ENCODE measurements at regions not wholly inside any gene's neighbourhood (a gene's known extent, or its start where the extent isn't known, plus 50 kb on each side); places are given as distances from the start of the nearest gene placed in this dataset.

DNA sequence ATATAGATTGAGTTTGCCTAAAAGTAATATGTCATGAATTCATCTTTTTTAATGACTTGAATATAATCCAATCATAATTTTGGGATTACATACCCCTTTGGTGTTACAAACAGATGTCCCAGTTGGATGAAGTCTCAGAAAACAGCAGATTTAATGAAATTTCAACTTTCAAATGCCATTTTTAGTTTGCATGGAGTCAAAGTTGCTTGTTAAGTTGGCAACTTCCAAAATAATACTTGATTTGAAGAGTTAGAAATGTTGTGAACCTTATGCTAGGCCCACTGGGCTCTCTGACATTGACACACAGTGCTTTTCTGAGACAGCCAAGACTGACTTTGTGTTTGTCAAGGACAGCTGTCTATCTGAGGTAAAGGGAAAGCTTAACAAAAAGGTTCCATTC lies 248.1 kb downstream of the KIF20B start:
- H3K4me3 Mint-ChIP-seq: no peak overlapping the region
- no peaks in the 10 kb centered on the region for H3K9me3 Mint-ChIP-seq
- ATAC-seq (no peak), DNase-seq (no peak)
- no peaks in the 10 kb centered on the region for H3K36me3 Mint-ChIP-seq (ENCODE audit: low read depth)
- no peak overlapping the region for H3K27ac Mint-ChIP-seq
- H3K27me3 Mint-ChIP-seq: no peaks in the 10 kb centered on the region
- H3K4me1 Mint-ChIP-seq: peaks cover 7% of the 10 kb centered on the region

DNA sequence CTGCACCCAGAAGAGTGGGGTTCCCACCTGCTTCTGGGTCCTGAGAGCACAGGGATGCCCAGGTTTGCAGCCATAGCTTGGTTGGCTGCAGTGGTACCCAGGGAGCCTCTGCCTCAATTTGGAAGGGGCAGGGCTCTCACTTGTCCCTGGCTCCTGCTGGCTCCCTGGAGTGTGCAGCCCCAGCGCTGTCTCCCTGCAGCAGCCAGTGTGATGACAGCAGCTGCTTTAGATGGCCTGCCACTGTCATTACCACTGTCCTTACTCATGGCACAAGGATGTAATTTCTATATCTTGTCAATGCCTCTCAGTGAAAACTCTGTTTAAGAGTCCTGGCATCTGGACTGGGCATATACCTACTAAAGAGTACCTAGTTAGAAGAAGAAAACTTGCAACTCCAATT lies 250.9 kb downstream of the KIF20B start:
- H3K4me3 Mint-ChIP-seq: no peak overlapping the region
- H3K27ac Mint-ChIP-seq: no peak overlapping the region
- no peak for DNase-seq
- H3K27me3 Mint-ChIP-seq: no peaks in the 10 kb centered on the region
- H3K9me3 Mint-ChIP-seq: no peaks in the 10 kb centered on the region
- no peaks in the 10 kb centered on the region for H3K36me3 Mint-ChIP-seq (ENCODE audit: low read depth)
- no peaks in the 10 kb centered on the region for H3K4me1 Mint-ChIP-seq
- no peak for ATAC-seq

DNA sequence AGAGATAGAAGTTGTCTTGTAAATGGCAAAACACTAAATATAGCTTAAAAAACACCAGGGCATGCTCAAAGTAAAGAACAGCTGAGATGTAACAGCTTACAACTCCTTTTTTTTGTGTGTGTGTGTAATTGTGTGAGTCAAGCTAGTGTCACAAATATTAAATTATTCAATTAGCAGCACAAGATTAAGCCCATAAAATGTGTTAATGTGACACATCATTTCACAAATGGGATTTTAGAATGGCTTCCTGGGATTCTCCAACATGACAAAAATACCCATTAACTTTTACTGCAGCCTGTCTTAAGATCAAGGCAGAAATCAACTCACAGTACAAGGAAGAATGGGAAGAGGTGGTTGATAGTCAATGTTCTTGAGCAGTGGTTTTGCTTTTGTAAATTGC lies 251.4 kb downstream of the KIF20B start:
- Mint-ChIP-seq H3K9me3 (no peaks in the 10 kb centered on the region), H3K27me3 (no peaks in the 10 kb centered on the region), H3K4me1 (no peaks in the 10 kb centered on the region), H3K27ac (no peak overlapping the region), H3K36me3 (ENCODE audit: low read depth) (no peaks in the 10 kb centered on the region), H3K4me3 (no peak overlapping the region)
- DNase-seq (no peak), ATAC-seq (no peak)

DNA sequence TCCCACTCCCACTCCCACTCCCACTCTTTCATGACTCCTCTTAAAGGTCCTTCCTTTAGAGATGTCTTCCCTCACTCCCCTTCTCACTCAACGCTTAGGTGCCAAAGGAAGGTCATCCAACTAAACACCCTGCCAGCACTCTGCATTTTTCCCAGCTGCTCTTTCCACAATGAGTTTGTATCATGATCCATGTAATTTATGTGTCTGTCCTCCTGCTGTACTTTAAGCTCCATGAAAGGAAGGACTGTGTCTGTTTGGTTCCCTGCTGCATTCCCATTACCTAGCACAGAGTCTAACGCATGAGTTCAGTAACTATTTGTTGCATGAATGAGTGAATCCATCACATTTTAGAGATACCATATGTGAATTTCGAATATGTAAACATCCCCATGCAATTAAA lies 252.7 kb downstream of the KIF20B start:
- no peak for ATAC-seq

DNA sequence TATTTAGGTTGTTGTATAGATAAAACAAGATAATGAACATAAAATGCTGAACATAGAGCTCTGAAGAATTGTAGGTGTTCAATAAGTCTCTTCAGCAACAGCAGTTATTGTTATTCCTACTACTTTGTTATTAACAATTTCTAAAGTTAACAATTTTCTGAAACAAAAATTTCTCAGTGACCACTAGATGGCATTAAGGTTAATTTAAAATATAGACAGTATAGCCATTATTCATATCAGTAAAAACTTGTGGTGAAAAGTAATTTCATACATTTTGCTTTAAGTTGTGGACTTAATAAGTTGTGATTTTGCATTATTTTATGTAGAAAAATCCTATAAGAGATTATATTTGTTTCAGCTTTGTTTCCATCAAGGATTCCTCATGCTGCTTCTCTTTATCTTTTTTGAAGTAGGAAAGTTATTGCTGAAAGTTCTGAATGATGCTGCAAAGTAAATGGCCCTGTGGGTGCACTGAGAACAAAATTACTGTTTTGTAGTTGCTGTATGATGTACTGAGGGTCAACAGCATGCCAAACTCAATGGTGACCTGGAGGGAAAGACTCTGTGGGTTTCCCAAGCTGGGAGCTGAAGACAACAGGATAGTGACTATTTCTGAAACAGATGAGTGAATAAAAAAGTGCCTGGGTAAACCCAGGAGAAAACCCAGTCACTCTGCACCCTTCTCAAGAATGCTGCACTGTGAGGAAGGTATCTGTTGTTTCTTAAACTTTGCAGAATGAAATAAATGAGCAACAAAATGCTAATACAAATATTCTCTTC lies 253.6 kb downstream of the KIF20B start:
- DNase-seq (no peak), ATAC-seq (no peak)
- no peak overlapping the region for H3K4me3 Mint-ChIP-seq

More for the DNA sequence above, 252.7 kb downstream of the KIF20B start:
- no peaks in the 10 kb centered on the region for H3K9me3 Mint-ChIP-seq
- no peaks in the 10 kb centered on the region for H3K36me3 Mint-ChIP-seq (ENCODE audit: low read depth)
- H3K27me3 Mint-ChIP-seq: no peaks in the 10 kb centered on the region
- H3K4me1 Mint-ChIP-seq: no peaks in the 10 kb centered on the region
- H3K27ac Mint-ChIP-seq: no peak overlapping the region
- H3K4me3 Mint-ChIP-seq: no peak overlapping the region
- no peak for DNase-seq

DNA sequence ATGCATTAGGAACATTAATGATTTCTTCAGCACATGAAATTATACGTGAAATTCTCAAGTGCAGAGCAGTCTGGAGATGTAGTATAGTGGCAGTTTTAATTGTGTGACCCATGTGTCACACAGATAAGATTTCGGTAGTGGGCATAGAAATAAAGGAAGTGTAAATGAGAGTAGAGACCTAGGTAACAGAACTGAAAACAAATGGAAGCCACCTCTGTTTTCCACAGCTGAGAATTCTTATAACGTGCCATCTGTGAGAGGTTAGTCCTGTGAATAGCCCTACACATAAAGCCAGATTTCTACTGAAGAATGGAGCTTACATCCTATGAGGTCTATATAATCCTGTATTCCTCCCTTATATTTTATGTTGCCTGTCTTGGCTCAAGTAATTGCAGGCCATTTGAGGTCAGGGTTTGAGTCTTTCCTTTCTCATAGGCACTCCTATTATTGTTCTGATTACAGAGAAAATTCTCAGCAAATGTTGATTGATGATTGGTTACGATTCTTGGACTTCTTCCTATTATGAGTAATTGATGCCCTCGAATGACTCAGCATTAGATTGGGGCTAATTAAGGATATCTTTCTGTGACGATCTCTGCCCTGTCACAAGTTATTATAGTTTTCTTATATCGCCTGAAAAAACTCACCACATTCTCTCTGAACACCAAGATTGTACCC lies 258.2 kb downstream of the KIF20B start:
- Mint-ChIP-seq H3K27me3 (peaks cover 5% of the 10 kb centered on the region), H3K4me3 (no peak overlapping the region), H3K27ac (no peak overlapping the region), H3K9me3 (no peaks in the 10 kb centered on the region), H3K36me3 (ENCODE audit: low read depth) (no peaks in the 10 kb centered on the region), H3K4me1 (no peaks in the 10 kb centered on the region)
- ATAC-seq: no peak
- DNase-seq: no peak

More for the DNA sequence above, 253.6 kb downstream of the KIF20B start:
- H3K36me3 Mint-ChIP-seq (ENCODE audit: low read depth): no peaks in the 10 kb centered on the region
- no peaks in the 10 kb centered on the region for H3K4me1 Mint-ChIP-seq
- H3K9me3 Mint-ChIP-seq: no peaks in the 10 kb centered on the region
- no peak overlapping the region for H3K27ac Mint-ChIP-seq
- H3K27me3 Mint-ChIP-seq: no peaks in the 10 kb centered on the region

DNA sequence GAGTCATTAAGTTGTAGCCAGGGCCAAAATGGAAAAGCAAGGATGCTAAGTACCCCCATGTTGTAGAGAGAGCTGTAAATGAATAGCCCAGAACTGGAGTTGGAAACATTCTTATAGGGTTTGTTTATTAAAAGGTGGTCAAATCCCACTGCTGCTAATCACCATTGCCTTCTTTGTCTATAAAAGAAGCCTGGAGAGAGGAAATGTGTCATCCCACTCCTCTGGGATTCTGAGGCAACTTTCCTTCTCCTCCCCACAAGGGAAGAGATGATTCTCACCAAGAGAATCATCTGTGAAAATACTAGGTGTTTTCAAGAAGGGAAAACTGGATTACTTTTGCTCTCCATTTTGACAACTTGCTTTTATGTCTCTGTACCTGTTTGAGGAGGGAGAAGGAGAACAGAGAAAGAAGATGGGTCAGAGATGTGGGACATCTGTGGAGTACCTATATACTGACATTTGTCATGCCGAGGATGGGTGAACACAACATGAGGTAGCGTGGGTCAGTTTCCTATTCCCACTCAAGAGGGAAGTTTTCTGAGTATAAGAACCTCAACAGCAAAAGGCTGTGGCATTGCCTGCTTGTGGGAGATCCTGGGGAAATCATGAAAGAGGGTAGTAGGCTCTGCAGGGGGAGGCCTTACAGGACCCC lies 262.2 kb downstream of the KIF20B start:
- Mint-ChIP-seq H3K36me3 (ENCODE audit: low read depth) (no peaks in the 10 kb centered on the region), H3K4me1 (no peaks in the 10 kb centered on the region), H3K27ac (no peak overlapping the region), H3K9me3 (no peaks in the 10 kb centered on the region), H3K27me3 (peaks cover 7% of the 10 kb centered on the region), H3K4me3 (no peak overlapping the region)
- DNase-seq (no peak), ATAC-seq (no peak)

DNA sequence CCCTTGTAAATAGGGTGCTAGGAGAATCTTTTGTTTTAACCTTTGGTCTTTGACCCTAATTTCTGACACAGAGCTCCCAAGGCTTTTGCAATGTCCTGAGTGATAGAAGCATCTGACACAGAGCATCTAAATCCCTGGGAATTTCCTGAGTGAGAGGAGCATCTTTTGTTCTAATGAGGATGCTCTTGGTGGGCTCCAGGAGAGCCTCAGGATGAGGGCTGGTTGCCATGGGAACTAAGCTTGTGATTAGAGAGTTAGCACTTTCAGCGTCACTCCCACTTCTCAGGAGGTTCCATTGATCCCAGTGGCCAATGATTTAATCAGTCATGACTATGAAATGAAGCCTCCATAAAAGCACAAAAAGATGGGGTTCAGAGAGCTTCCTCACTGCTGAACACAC lies 264.8 kb downstream of the KIF20B start:
- Mint-ChIP-seq H3K4me1 (no peaks in the 10 kb centered on the region), H3K36me3 (ENCODE audit: low read depth) (no peaks in the 10 kb centered on the region), H3K9me3 (no peaks in the 10 kb centered on the region), H3K27ac (no peak overlapping the region), H3K27me3 (peaks cover 7% of the 10 kb centered on the region), H3K4me3 (no peak overlapping the region)
- ATAC-seq: no peak
- no peak for DNase-seq

DNA sequence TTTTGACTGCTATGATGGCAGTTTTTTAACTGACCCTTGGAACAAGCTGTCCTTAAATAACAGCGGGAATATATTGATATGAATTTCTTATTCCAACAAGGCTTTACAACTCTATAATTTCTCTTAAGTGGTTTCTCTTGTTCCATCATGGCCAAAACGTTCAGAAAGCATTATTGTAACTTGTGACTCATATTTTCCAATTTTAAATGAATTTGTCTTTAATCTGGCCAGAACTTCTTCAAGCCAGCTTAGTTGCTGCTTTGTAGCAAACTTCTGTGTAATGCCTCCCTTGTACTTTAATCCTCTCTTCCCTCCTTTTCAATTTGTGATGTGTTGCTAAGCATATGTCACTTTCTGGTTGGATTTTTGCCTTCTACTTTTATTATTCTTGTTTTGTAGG lies 271.9 kb downstream of the KIF20B start:
- H3K4me3 Mint-ChIP-seq: no peak overlapping the region
- no peaks in the 10 kb centered on the region for H3K9me3 Mint-ChIP-seq
- H3K27me3 Mint-ChIP-seq: peaks cover 1% of the 10 kb centered on the region
- no peaks in the 10 kb centered on the region for H3K4me1 Mint-ChIP-seq
- no peaks in the 10 kb centered on the region for H3K36me3 Mint-ChIP-seq (ENCODE audit: low read depth)
- DNase-seq (no peak), ATAC-seq (no peak)
- no peak overlapping the region for H3K27ac Mint-ChIP-seq

DNA sequence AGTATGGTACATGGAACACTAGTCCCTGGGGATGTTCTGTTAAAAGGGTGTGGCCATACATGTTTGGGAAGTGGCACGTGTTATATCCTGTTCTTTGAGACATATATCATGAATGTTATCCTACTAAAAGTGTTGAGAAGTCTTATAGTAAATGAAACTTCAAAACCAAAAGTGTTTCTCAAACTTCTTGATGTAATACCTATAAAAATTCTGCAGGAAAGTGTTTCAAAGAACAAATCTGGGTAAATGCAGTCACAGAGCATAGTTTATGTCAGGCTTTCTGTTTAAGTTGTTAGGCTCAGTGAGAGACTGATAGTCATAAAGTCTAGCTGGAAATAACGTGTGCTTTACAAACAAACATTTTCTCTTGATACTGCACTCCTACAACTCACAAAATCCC lies 273.7 kb downstream of the KIF20B start:
- Mint-ChIP-seq H3K27me3 (peaks cover 1% of the 10 kb centered on the region), H3K36me3 (ENCODE audit: low read depth) (no peaks in the 10 kb centered on the region), H3K27ac (no peak overlapping the region), H3K9me3 (no peaks in the 10 kb centered on the region), H3K4me1 (no peaks in the 10 kb centered on the region), H3K4me3 (no peak overlapping the region)
- DNase-seq (no peak), ATAC-seq (no peak)

DNA sequence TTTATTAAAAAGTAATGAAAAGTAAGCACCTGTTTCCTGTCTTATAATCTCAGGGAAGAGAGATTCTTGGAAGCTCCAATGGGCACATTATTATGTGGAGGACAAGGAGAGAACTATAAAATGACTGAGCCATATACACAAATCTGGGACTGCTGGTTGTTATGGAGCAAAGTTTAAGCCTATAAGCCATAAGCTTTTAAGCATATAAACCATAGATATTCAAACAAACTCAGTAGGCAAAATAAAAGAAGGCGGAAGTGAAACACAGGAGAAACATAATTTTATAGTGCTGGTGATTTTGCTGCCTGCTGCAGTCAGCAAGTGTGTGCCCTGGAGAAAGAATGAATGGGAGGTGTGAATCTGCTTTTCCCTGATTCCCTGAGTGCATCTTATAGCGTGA lies 274.4 kb downstream of the KIF20B start:
- no peaks in the 10 kb centered on the region for H3K4me1 Mint-ChIP-seq
- no peak for ATAC-seq
- peaks cover 1% of the 10 kb centered on the region for H3K27me3 Mint-ChIP-seq
- no peaks in the 10 kb centered on the region for H3K36me3 Mint-ChIP-seq (ENCODE audit: low read depth)
- no peaks in the 10 kb centered on the region for H3K9me3 Mint-ChIP-seq
- no peak overlapping the region for H3K27ac Mint-ChIP-seq
- H3K4me3 Mint-ChIP-seq: no peak overlapping the region
- no peak for DNase-seq

DNA sequence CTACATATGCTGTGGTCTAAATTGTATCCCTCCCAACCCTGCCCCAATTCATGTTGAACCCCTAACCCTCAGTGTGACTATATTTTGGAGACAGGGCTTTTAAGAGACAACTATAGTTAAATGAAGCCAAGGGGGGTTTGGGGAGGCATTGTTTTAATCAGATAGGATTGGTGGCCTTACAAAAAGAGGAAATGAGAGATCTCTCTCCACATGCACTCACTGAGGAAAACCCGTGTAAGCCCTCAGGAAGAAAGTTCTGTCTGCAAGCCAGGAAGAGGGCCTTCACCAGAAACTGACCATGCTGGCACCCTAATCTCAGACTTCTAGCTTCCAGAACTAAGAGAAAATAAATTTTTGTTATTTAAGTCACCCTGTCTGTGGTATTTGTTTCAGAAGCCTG lies 276.7 kb downstream of the KIF20B start:
- Mint-ChIP-seq H3K4me3 (no peak overlapping the region), H3K36me3 (ENCODE audit: low read depth) (no peaks in the 10 kb centered on the region), H3K9me3 (no peaks in the 10 kb centered on the region), H3K27ac (no peak overlapping the region), H3K4me1 (no peaks in the 10 kb centered on the region), H3K27me3 (no peaks in the 10 kb centered on the region)
- ATAC-seq (no peak), DNase-seq (no peak)

DNA sequence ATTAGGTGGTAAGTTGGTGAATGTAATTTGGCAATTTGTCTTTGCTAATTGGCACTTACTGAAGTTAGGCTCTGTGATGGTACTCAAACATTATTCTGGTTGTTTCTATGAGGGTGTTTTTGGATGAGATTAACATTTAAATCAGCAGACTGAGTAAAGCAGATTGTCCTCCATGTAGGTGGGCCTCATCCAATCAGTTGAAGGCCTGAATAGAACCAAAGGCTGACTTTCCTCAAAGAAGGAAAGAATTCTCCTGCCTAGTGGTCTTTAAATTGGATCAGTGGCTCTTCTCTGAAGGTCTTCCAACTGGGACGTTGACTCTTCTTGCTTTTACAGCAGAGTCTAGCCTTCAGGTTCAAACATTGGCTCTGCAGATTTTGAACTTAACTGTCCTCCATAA lies 278.3 kb downstream of the KIF20B start:
- Mint-ChIP-seq H3K27me3 (no peaks in the 10 kb centered on the region), H3K36me3 (ENCODE audit: low read depth) (no peaks in the 10 kb centered on the region), H3K27ac (no peak overlapping the region), H3K4me3 (no peak overlapping the region), H3K9me3 (no peaks in the 10 kb centered on the region), H3K4me1 (no peaks in the 10 kb centered on the region)
- ATAC-seq (no peak), DNase-seq (no peak)

DNA sequence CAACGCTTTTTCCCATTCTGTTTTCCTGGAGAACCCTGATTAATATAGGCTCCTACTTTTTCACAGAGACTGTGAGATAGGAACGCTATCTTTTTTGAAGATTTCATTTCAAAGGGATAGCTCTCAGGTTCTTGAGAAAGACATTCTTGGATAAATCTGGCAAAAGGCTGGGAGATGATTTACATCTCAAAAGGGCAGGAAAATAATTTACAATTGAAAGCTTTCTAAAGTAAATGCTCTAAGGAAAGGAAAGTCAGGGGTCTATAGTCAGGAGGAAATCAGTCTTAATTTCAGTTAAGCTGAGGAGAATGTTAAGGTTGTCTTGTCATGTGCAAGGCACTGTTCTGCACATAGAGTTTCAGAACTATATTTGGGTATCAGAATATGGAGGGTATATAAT lies 278.8 kb downstream of the KIF20B start:
- ATAC-seq: no peak
- DNase-seq: no peak
- Mint-ChIP-seq H3K27ac (no peak overlapping the region), H3K36me3 (ENCODE audit: low read depth) (no peaks in the 10 kb centered on the region), H3K4me1 (no peaks in the 10 kb centered on the region), H3K4me3 (no peak overlapping the region), H3K9me3 (no peaks in the 10 kb centered on the region), H3K27me3 (no peaks in the 10 kb centered on the region)

DNA sequence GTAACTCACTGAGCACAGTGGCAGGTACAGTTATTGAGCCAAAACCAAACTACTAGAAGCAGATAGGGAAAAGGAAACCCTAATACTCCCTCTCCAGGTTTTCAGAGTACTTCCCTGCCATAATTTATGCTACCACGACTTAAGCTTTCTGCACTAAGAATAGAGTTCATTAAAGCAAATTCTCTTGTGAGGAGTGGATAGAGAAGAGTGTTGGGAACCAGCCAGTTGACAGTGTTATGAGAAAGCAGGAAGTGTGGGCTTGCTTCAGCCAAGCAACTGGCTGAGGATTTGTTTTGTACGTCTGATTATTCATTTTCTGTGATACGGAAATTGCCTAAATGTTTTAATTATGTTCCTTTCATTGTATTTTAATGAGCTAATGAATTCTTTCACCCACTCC lies 280.5 kb downstream of the KIF20B start:
- H3K27me3 Mint-ChIP-seq: no peaks in the 10 kb centered on the region
- no peaks in the 10 kb centered on the region for H3K9me3 Mint-ChIP-seq
- DNase-seq (no peak), ATAC-seq (no peak)
- H3K36me3 Mint-ChIP-seq (ENCODE audit: low read depth): no peaks in the 10 kb centered on the region
- H3K4me1 Mint-ChIP-seq: no peaks in the 10 kb centered on the region
- no peak overlapping the region for H3K27ac Mint-ChIP-seq
- H3K4me3 Mint-ChIP-seq: no peak overlapping the region

Data from activated naive CD8-positive, alpha-beta T cell treated with anti-CD3 and anti-CD28 coated beads, Interleukin-2, amount 50 U/mL, for 24 hours (primary cell).